Osteoblast (primary cell): ENCODE measurements at regions not wholly inside any gene's neighbourhood (a gene's known extent, or its start where the extent isn't known, plus 50 kb on each side); places are given as distances from the start of the nearest gene placed in this dataset.

Experiments
- DNase-seq: peaks from one replicate; pipeline ENCODE4 v3.0.0; 2011; ENCODE audit warnings: low spot score, mixed read lengths; ENCODE audit not compliant: insufficient read length; ENCODE audit errors: missing footprints
- H2AFZ ChIP-seq: 2 replicates; pipeline ENCODE4 v1.6.0; 2011; ENCODE audit warnings: mild to moderate bottlenecking, low read length
- H3K27ac ChIP-seq: 2 replicates; pipeline ENCODE4 v1.5.1; 2011; ENCODE audit warnings: mild to moderate bottlenecking, low read depth, low read length, moderate library complexity
- H3K27me3 ChIP-seq: 2 replicates; pipeline ENCODE4 v1.6.0; 2012; ENCODE audit warnings: mild to moderate bottlenecking, control low read depth, inconsistent platforms, low read length, moderate library complexity; ENCODE audit not compliant: insufficient read depth
- H3K36me3 ChIP-seq: 2 replicates; pipeline ENCODE4 v1.5.1; 2011; ENCODE audit warnings: mild to moderate bottlenecking, low read length, control low read depth, moderate library complexity; ENCODE audit not compliant: insufficient read depth
- H3K4me1 ChIP-seq: 2 replicates; pipeline ENCODE4 v1.5.1; 2011; ENCODE audit warnings: mild to moderate bottlenecking, low read length, control low read depth, moderate library complexity; ENCODE audit not compliant: insufficient read depth
- H3K4me2 ChIP-seq: 2 replicates; pipeline ENCODE4 v1.6.0; 2011; ENCODE audit warnings: mild to moderate bottlenecking, low read length; ENCODE audit not compliant: insufficient read depth
- H3K4me3 ChIP-seq: fragments of 200-600 bp; sonication (generic); 3 replicates; pipeline ENCODE4 v1.5.1; 2012; ENCODE audit warnings: mild to moderate bottlenecking, low read length, inconsistent platforms; ENCODE audit not compliant: insufficient read depth
- H3K79me2 ChIP-seq: 2 replicates; pipeline ENCODE4 v1.6.0; 2012; ENCODE audit warnings: mild to moderate bottlenecking, low read length, control low read depth, inconsistent platforms; ENCODE audit not compliant: insufficient read depth
- H3K9me3 ChIP-seq: 2 replicates; pipeline ENCODE4 v1.5.1; 2011; ENCODE audit warnings: low read depth, low read length, control low read depth
- H4K20me1 ChIP-seq: 2 replicates; pipeline ENCODE4 v1.6.0; 2012; ENCODE audit warnings: mild to moderate bottlenecking, low read length, control low read depth; ENCODE audit not compliant: insufficient read depth
- TF ChIP-seq, protein P1 (sequence below): IDR thresholded peaks from 2 replicates; pipeline ENCODE4 v1.5.1; 2011; ENCODE audit warnings: mild to moderate bottlenecking, low read depth, low read length, moderate library complexity; ENCODE audit errors: extremely low read depth

DNA sequence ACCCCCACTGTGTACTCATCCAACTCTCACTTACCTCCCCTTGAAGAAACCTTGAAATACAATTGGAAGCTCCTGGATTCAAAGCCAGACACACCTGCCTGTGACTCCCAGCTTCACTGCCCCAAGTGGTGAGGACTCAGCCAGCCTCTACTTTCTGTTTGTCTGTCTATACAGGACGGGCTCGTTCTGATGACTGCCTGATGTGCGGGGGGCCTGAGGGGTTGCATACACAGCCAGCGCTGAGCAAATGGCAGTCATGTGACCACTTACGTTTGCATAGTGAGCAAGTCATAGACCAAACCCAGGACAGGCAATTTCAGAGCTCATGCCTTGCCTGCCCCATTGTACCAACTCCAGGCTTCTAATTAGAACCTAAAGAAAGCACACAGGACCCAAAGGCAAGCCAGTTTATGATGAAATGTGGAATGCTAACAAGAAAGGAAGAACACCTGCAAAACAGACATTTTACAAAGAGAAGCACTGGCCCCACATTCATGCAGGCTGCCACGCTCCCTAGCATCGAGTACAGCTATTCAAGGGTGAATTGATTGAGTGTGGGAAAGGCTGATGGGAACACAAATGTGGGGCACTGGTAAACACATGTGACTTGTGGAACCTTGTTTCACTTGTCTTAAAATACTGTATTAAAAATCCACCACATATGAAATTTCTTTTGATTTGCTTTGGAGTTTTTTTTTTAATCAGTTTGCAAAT lies 137.8 kb downstream of the LNPK start:
- no peaks in the 10 kb centered on the region for H3K9me3 ChIP-seq
- TF ChIP-seq, protein P1, sequence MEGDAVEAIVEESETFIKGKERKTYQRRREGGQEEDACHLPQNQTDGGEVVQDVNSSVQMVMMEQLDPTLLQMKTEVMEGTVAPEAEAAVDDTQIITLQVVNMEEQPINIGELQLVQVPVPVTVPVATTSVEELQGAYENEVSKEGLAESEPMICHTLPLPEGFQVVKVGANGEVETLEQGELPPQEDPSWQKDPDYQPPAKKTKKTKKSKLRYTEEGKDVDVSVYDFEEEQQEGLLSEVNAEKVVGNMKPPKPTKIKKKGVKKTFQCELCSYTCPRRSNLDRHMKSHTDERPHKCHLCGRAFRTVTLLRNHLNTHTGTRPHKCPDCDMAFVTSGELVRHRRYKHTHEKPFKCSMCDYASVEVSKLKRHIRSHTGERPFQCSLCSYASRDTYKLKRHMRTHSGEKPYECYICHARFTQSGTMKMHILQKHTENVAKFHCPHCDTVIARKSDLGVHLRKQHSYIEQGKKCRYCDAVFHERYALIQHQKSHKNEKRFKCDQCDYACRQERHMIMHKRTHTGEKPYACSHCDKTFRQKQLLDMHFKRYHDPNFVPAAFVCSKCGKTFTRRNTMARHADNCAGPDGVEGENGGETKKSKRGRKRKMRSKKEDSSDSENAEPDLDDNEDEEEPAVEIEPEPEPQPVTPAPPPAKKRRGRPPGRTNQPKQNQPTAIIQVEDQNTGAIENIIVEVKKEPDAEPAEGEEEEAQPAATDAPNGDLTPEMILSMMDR: no peak
- H3K27me3 ChIP-seq: no peaks in the 10 kb centered on the region
- no peaks in the 10 kb centered on the region for H3K36me3 ChIP-seq
- no peak overlapping the region for H3K4me3 ChIP-seq
- no peaks in the 10 kb centered on the region for H3K79me2 ChIP-seq
- DNase-seq: no peak
- no peaks in the 10 kb centered on the region for H4K20me1 ChIP-seq
- H3K4me2 ChIP-seq: no peak overlapping the region
- H2AFZ ChIP-seq: peak overlapping the region; percentile 29
- no peaks in the 10 kb centered on the region for H3K4me1 ChIP-seq
- H3K27ac ChIP-seq: no peak overlapping the region

DNA sequence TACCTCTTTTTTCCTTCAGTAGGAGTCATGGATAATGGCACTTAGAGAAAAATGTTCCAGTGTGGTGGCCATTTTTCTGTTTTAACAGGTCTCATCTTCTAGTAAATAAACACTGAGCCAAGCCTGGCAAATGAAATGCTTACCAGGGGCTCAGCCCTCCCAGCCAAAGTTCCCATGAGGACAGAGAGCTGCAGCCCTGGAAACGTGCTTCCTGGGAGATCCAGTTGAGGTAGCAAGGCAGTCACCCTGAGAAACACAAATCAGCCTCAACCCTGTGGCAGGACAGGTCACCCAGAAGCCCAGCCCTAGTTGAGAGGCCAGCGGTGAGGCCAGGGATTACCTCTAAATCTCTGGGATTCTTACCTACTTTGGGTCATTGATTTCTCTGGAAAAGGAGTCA lies 140.1 kb downstream of the LNPK start:
- no peaks in the 10 kb centered on the region for H3K79me2 ChIP-seq
- no peak overlapping the region for H2AFZ ChIP-seq
- no peaks in the 10 kb centered on the region for H3K4me1 ChIP-seq
- no peaks in the 10 kb centered on the region for H3K9me3 ChIP-seq
- TF ChIP-seq, protein P1: no peak
- no peak overlapping the region for H3K4me2 ChIP-seq
- H3K36me3 ChIP-seq: no peaks in the 10 kb centered on the region
- no peaks in the 10 kb centered on the region for H4K20me1 ChIP-seq
- H3K27me3 ChIP-seq: no peaks in the 10 kb centered on the region
- no peak for DNase-seq
- H3K4me3 ChIP-seq: no peak overlapping the region
- no peak overlapping the region for H3K27ac ChIP-seq

DNA sequence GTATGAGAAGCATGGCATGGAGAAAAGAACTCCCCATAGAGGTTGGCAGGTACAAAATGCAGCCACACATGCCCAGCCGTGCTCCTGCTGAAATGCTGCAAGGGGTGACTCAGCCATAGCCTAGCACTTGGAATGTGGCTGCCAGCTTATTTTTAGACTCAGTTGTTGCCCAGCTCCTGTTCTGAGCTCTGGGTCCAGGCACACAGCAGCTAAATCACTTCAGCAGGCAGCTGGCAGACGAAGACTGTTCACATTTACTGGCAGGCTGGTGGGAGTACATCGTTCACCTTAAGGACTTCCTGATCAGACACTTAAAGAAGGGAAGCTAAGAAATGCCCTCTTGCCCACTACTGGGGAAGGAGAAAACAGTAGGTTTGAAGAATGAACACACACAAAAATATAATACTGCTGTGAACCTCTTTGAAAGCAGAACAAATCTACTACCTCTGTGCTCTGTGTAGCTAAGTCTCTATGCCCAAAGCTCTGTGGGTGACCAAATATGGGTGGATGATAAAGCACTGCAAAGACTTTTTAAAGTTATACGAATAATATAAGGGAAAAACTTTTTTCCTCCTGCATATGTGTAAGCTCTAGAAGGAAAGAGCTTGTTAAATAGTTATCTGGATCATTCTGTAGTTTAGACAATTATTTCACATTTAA lies 146.1 kb downstream of the LNPK start:
- H2AFZ ChIP-seq: peak overlapping the region; percentile 67
- no peak overlapping the region for H3K27ac ChIP-seq
- no peaks in the 10 kb centered on the region for H3K36me3 ChIP-seq
- peak overlapping the region; percentile 55 for H3K4me2 ChIP-seq
- no peaks in the 10 kb centered on the region for H3K27me3 ChIP-seq
- H3K79me2 ChIP-seq: no peaks in the 10 kb centered on the region
- H3K9me3 ChIP-seq: no peaks in the 10 kb centered on the region
- no peaks in the 10 kb centered on the region for H4K20me1 ChIP-seq
- H3K4me1 ChIP-seq: no peaks in the 10 kb centered on the region
- no peak overlapping the region for H3K4me3 ChIP-seq
- peak; percentile 55 for DNase-seq
- TF ChIP-seq, protein P1: no peak

DNA sequence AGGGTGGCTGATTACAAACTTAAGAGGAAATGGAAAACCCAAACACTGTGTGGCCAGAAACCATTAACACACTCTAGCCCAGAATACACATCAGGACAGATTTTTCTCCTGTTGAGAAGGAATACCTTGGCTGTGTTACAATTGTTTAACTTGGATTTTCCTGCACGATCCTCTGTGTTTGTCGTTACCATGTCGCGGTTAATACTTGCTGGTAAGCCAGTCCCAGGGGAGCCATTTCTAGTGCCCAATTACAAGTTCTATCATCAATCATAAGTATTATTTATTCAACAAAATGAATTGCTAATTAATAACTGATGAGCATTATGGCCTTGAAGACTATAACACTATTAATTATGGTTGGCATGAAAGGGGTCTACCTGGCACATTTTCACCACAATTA lies 146.8 kb downstream of the LNPK start:
- Histone ChIP-seq H2AFZ (no peak overlapping the region), H3K79me2 (no peaks in the 10 kb centered on the region), H4K20me1 (no peaks in the 10 kb centered on the region), H3K9me3 (no peaks in the 10 kb centered on the region), H3K4me1 (no peaks in the 10 kb centered on the region), H3K27me3 (no peaks in the 10 kb centered on the region), H3K4me2 (no peak overlapping the region), H3K27ac (no peak overlapping the region), H3K36me3 (no peaks in the 10 kb centered on the region), H3K4me3 (no peak overlapping the region)
- TF ChIP-seq, protein P1: no peak
- DNase-seq: no peak
